GM21825 (cell line): ENCODE measurements at regions not wholly inside any gene's neighbourhood (a gene's known extent, or its start where the extent isn't known, plus 50 kb on each side); places are given as distances from the start of the nearest gene placed in this dataset.

Source experiments
- ATAC-seq: cut with Tn5 transposase; IDR thresholded peaks from one replicate; pipeline ENCODE4 v1.9.1; 2021; ENCODE audit warnings: mild to moderate bottlenecking, moderate library complexity; ENCODE audit not compliant: unreplicated experiment

DNA sequence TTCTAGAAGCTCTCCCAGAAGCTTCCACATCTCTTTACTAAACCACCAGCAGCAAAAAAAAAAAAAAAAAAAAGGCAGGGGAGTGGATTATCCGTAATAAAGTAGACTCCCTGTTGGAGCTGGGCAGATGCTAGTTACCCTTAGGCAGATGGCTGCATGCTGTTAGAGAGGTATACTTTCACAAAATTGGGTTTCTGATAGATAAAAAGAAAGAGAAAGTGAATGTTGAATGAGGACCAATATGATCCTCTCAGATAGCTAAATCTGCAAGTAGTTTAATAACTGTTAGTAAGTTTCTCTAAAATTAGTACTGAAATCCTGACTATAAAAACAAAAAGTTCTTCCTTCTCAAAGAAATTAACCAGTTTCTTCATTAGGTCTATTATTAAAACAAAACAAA lies 195.4 kb downstream of the ANAPC10 start:
- ATAC-seq: no peak

- ATAC-seq: no peak
Measured at GRCh38 chr4:144903953-144904711, 193.9 kb downstream of the ANAPC10 start.

- no peak for ATAC-seq
Measured at GRCh38 chr4:144905286-144905685, 192.7 kb downstream of the ANAPC10 start.

GRCh38 chr4:144906181-144906925 lies 191.6 kb downstream of the ANAPC10 start:
- peak; percentile 43 for ATAC-seq

DNA sequence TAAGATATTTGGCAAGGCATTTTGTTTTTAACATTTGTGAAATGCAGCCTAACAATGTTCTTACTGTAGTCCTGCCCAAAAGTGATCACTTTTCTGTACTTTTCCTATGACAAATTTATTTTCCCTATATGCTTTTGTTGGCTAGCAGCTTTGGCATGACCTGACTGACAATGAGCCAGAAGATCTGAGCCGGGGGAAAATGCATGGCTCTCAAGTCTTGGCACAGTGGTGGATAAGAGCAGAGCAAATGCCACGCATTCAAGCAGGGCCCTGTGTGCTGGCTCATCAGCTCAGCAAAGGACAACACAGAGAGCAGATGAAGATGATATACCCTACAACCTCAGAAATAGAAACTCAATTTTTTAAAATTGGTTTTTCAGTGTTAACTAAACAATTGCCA lies 187.3 kb downstream of the ANAPC10 start:
- ATAC-seq: no peak
